Fibroblast of lung (primary cell): ENCODE measurements at regions not wholly inside any gene's neighbourhood (a gene's known extent, or its start where the extent isn't known, plus 50 kb on each side); places are given as distances from the start of the nearest gene placed in this dataset.

ENCODE experiments used
- DNase-seq, 2 donors: peaks; one replicate each; pipeline versions ENCODE4 v3.0.0 to v3.0.0-alpha.2; 2010; ENCODE audit warnings: low read depth in 2 of 2
- H2AFZ ChIP-seq: 2 replicates; pipeline ENCODE4 v1.5.1; 2012; ENCODE audit warnings: low read length, control low read depth, inconsistent platforms
- H3K27ac ChIP-seq: 2 replicates; pipeline ENCODE4 v1.5.1; 2011; ENCODE audit warnings: low read length, control low read depth; ENCODE audit not compliant: insufficient read depth
- H3K27me3 ChIP-seq: 2 replicates; pipeline ENCODE4 v1.5.1; 2011; ENCODE audit warnings: mild to moderate bottlenecking, low read length; ENCODE audit not compliant: control insufficient read depth, insufficient read depth
- H3K36me3 ChIP-seq: 2 replicates; pipeline ENCODE4 v1.5.1; 2011; ENCODE audit warnings: low read length; ENCODE audit not compliant: control insufficient read depth, insufficient read depth
- H3K4me1 ChIP-seq: 2 replicates; pipeline ENCODE4 v1.5.1; 2011; ENCODE audit warnings: low read length; ENCODE audit not compliant: control insufficient read depth, insufficient read depth; ENCODE audit errors: extremely low read depth
- H3K4me2 ChIP-seq: 2 replicates; pipeline ENCODE4 v1.5.1; 2011; ENCODE audit warnings: low read length, control low read depth; ENCODE audit not compliant: insufficient read depth; ENCODE audit errors: extremely low read depth
- H3K4me3 ChIP-seq, 4 experiments: fragments of 200-600 bp in 1 of 4; sonication (generic) in 1 of 4; replicated peaks in 1 of 4; 2 replicates each; pipeline ENCODE4 v1.5.1; 2011 to 2016; ENCODE audit warnings: low read length in 4 of 4, low read depth in 3 of 4, mild to moderate bottlenecking in 3 of 4, control low read depth in 2 of 4, inconsistent platforms in 1 of 4, mixed read lengths in 1 of 4; ENCODE audit not compliant: insufficient read depth in 1 of 4; ENCODE audit errors: control extremely low read depth in 1 of 4
- H3K79me2 ChIP-seq: 2 replicates; pipeline ENCODE4 v1.5.1; 2012; ENCODE audit warnings: mild to moderate bottlenecking, low read length, inconsistent platforms; ENCODE audit not compliant: control insufficient read depth, insufficient read depth
- H3K9ac ChIP-seq: 2 replicates; pipeline ENCODE4 v1.5.1; 2011; ENCODE audit warnings: mild to moderate bottlenecking, low read length, control low read depth; ENCODE audit not compliant: insufficient read depth
- H3K9me3 ChIP-seq: 2 replicates; pipeline ENCODE4 v1.5.1; 2012; ENCODE audit warnings: low read depth, low read length; ENCODE audit not compliant: control insufficient read depth, insufficient read depth
- H4K20me1 ChIP-seq: 2 replicates; pipeline ENCODE4 v1.5.1; 2011; ENCODE audit warnings: low read length; ENCODE audit not compliant: control insufficient read depth, insufficient read depth; ENCODE audit errors: extremely low read depth
- CTCF ChIP-seq, 2 donors: IDR thresholded peaks in 1 of 2; conservative IDR thresholded peaks in 1 of 2; 1 replicate in 1 of 2; 2 replicates in 1 of 2; pipeline ENCODE4 v1.5.1; 2011 to 2012; ENCODE audit warnings: low read length in 2 of 2, control low read depth in 1 of 2, inconsistent platforms in 1 of 2, low read depth in 1 of 2, mild to moderate bottlenecking in 1 of 2
- EZH2 ChIP-seq: IDR thresholded peaks from 2 replicates; pipeline ENCODE4 v1.5.1; 2012; ENCODE audit warnings: low read length, control low read depth, mild to moderate bottlenecking; ENCODE audit errors: missing control alignments

GRCh38 chr5:163976696-163977095 is 471.3 kb downstream of the MAT2B start:
- Histone ChIP-seq H3K36me3 (no peaks in the 10 kb centered on the region), H2AFZ (no peak overlapping the region), H3K79me2 (no peaks in the 10 kb centered on the region), H3K4me2 (no peak overlapping the region), H3K9ac (no peak overlapping the region), H3K27ac (no peak overlapping the region), H3K9me3 (no peaks in the 10 kb centered on the region), H3K27me3 (no peaks in the 10 kb centered on the region), H4K20me1 (no peaks in the 10 kb centered on the region), H3K4me3 (no peak overlapping the region), H3K4me1 (no peaks in the 10 kb centered on the region)
- no peak for TF ChIP-seq CTCF (conservative IDR thresholded peaks at IDR 0.05 in 1 of 2, IDR thresholded peaks at IDR 0.05 in 1 of 2; ENCODE audit: low read depth in 1 of 2, low read length in 2 of 2)
- DNase-seq, result peak in 1 of 2 donors; percentile 37

DNA sequence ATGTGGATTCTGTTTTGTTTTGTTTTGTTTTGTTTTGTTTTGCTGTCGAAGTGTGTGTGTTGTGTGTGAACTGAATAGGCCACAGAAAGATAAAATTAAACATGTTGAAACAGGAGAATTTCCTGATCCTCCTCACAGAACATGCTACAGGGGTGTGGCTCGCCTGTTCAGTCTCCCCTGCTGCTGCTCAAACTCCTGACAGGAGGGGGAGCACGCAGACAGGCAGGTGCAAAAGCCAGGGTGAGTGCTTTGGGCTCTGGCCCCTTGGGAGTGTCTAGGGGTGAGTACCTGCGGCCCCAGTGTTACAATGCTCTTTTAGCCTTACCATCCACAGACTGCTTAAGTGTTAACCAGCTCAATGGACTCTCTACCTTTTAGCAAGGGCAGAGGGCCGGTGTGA is 473.5 kb downstream of the MAT2B start:
- TF ChIP-seq CTCF (conservative IDR thresholded peaks at IDR 0.05 in 1 of 2, IDR thresholded peaks at IDR 0.05 in 1 of 2; ENCODE audit: low read depth in 1 of 2, low read length in 2 of 2), result no peak
- no peak for TF ChIP-seq EZH2
- Histone ChIP-seq H3K36me3 (no peaks in the 10 kb centered on the region), H3K79me2 (no peaks in the 10 kb centered on the region), H2AFZ (no peak overlapping the region), H3K27me3 (no peaks in the 10 kb centered on the region), H3K27ac (no peak overlapping the region), H3K9ac (no peak overlapping the region), H3K4me3 (no peak overlapping the region), H4K20me1 (no peaks in the 10 kb centered on the region), H3K9me3 (no peaks in the 10 kb centered on the region), H3K4me1 (no peaks in the 10 kb centered on the region), H3K4me2 (no peak overlapping the region)
- no peak for DNase-seq

DNA sequence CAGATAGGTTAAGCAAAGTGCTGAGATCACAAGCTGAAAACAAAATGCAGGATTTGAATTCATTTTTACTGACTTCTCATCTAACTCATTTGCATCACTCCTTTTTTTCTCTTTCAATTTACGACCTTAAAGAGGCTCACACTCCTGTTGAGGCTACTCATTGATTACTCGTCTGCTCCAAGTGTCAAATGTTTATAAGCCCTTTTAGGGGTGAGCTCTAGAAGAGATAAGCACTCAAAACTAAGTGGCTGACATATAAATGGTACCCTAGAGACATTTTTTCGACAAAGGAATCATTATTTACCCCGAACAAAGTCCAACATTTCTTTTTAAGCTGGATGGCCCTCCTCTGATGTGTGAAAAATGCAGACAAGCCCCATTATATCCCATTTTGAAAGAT is 483.1 kb downstream of the MAT2B start:
- no peaks in the 10 kb centered on the region for H4K20me1 ChIP-seq
- H3K79me2 ChIP-seq, result no peaks in the 10 kb centered on the region
- H3K4me3 ChIP-seq, result no peak overlapping the region
- H3K4me2 ChIP-seq, result no peak overlapping the region
- TF ChIP-seq EZH2, result no peak
- no peak for TF ChIP-seq CTCF (conservative IDR thresholded peaks at IDR 0.05 in 1 of 2, IDR thresholded peaks at IDR 0.05 in 1 of 2; ENCODE audit: low read depth in 1 of 2, low read length in 2 of 2)
- H3K9ac ChIP-seq, result no peak overlapping the region
- H3K4me1 ChIP-seq, result no peaks in the 10 kb centered on the region
- H2AFZ ChIP-seq, result peak overlapping the region; percentile 22
- no peaks in the 10 kb centered on the region for H3K9me3 ChIP-seq
- H3K27me3 ChIP-seq, result no peaks in the 10 kb centered on the region
- no peak for DNase-seq
- H3K36me3 ChIP-seq, result no peaks in the 10 kb centered on the region
- H3K27ac ChIP-seq, result no peak overlapping the region
